Activated CD4-positive, alpha-beta T cell treated with anti-CD3 and anti-CD28 coated beads, Interleukin-2, Interleukin-4, amounts not matched to agents 100 ng/mL and 50 ng/mL, durations not matched to agents 16 hours and 8 hours (primary cell): ENCODE measurements at regions not wholly inside any gene's neighbourhood (a gene's known extent, or its start where the extent isn't known, plus 50 kb on each side); places are given as distances from the start of the nearest gene placed in this dataset.

ENCODE experiments used
- DNase-seq: peaks from one replicate; pipeline ENCODE4 v3.0.0-alpha.2; 2020; ENCODE audit warnings: low spot score

DNA sequence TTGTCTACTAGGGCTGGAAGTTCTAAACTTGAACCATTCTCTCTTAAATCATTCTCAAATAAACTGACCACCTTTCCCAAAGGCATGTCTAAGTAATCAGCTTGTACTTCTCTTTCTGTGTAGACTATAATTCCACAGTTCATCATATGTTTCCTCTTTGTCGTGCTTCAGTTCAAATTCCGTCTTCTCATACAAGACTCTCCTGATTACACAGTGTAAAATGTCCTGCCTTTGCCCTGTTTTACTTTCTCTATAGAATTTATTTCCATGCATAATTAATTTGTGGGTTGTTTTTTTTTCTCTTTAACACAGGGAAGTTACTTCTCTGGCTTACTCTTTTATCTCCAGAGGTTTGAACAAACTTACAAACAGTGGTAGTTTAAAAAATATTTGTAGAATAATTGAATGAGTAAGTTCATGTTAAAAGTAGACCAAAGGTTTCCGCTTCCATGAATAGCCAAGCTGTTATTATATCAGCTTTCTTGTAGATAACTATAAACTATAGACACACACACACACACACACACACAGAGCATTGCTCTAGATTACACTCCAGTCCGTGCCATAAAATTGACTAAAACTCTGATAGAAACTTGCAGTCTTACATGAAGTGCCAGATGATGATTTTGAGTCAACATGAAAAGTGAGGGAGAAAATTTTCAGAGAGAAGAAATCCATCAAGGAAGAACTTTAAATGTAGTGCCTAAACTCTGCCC lies 119.0 kb downstream of the SUCNR1 start:
- no peak for DNase-seq

GRCh38 chr3:151995091-151995490 lies 121.6 kb downstream of the SUCNR1 start:
- DNase-seq, result no peak

- DNase-seq, result no peak
Observed at GRCh38 chr3:151998744-151999143, 125.3 kb downstream of the SUCNR1 start.

GRCh38 chr3:151999936-152000335 lies 126.5 kb downstream of the SUCNR1 start:
- no peak for DNase-seq

DNA sequence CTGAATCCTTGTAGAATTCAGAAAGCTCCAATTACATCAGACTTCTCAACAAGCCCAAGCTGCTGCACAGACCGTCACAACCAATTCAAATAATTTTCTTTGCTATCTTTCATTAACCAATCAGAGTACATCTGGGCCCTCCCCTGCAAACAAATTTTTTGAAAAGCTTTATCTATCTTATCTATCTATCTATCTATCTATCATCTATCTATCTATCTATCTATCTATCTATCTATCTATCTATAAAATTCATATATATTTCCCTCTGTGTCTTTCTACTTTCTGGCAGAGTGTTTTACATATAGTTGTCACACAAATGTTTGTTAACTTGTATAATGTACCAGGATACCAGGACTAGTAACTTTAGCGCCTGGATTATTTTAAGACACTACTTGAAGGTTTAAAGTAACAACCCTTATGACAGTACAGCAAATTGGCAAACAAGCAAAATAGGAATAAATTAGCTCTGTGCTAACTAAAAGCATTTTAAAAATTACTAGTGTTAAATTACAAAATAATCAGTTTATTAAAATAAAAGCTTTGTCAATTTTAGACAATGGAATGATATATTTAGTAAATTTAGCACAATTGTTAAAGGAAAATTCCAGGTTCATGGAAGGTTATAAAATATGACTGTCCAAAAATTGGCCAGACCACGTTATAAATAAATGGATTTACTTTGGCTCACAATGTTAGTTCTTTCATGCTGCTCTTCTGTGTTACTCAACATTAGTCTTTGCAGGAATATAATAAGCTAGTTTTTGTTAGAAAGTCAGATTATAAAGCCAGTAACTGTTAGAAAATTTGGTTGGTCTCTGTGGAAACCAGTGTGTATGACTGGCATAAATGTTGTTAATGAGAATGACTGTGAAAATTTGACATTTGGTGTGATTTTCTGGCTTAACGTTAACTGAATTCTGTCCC lies 138.6 kb downstream of the SUCNR1 start:
- DNase-seq, result no peak

DNA sequence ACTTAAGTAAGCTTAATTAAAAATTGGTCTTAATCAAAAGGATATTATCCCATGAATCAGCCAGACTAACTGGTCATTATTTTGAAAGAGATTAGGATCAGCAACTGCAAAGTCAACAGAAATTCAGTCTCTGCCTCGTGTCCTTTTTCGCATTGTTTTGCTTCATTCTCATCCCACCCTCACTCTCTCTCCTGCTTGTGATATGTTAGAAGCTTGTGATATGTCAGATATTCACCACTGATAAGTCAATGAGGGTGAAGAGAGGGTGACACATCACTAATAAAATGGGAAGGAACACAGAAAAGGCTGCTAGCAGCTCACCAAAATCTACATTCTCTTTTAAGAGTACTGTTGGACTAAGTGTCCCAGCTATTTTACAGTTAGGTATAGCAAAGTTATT lies 146.1 kb downstream of the SUCNR1 start:
- no peak for DNase-seq

DNA sequence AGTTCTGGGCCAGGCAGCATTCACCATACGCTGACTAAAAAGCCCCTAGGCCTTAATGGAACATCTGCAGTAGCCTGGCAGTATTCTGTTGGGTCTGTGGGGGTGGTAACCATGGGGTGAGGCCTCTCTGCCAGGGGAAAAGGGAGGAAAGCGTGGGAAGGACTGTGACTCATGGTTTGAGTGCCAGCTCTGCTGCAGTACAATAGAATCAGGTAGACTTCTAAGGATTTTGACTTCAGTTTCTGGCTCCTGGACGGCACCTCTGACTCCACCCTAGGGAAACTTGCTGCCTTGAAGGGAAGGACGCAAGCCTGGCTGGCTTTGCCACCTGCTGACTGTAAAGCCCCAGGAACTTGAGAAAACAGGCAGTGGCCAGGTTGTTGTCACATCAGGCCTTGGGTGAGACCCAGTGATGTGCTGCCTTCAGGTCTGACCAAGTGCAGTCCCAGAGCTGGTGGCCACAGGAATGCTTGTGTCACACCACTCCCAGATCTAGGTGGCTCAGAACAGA lies 148.6 kb downstream of the SUCNR1 start:
- DNase-seq, result peak; percentile 3

GRCh38 chr3:152026033-152026556 lies 152.7 kb downstream of the SUCNR1 start:
- no peak for DNase-seq

DNA sequence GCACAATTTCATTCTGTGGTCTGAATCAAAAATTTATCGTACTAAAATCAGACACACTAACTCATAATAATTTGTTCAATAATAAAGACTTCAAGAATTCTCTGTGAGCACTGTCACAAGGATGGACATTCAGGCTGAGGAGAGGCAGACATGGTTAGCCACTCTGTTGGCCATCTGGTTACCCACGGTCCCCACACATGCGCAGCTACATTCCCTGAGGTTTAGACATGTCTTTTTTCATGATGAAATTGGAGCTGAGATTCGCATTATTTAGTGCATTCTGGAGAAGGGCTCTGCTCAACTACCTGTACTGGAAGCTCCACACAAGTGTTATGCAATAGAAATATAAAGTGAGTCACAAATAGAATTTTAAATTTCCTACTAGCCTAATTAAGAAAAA lies 156.9 kb downstream of the SUCNR1 start:
- no peak for DNase-seq

DNA sequence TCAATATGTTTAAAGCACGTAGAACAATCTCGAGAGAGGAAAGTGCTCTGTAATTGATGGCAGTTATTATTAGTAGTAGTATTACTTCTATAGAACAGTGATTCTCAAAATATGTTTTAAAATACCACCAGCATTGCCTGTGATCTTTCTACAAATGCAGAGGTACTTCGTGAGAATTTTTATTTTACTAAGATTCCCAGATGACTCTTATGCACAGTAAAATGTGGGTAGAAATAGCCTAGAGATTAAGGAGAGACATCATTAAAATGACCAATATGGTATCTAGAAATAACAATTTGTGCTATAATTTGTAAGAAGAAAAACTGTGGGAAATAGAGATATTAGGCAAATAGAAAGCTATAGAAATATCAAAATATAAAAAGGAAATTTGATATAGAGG lies 157.9 kb downstream of the SUCNR1 start:
- DNase-seq, result no peak

GRCh38 chr3:152037297-152037696 lies 163.9 kb downstream of the SUCNR1 start:
- DNase-seq, result no peak

- DNase-seq, result no peak
Observed at GRCh38 chr3:152037953-152038352, 164.5 kb downstream of the SUCNR1 start.

DNA sequence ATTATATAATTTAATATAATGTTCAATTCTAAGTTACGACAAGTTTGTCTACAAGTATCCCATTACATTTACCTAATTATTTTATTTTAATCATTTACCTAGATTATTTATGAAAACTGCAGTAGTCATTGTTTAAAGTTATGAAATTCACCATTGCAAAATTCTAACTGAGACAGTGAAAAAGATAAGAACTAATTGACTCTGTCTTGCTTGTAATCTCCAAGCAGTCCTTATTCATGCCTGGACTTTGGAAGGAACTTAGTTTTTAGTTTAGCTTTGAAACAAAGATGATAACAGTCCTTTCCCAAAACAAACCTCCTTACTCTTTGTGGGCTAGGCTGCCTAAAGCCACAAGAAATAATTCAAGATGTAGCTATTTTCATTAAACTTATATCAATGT lies 165.0 kb downstream of the SUCNR1 start:
- DNase-seq, result no peak

- no peak for DNase-seq
Observed at GRCh38 chr3:152039887-152040286, 166.4 kb downstream of the SUCNR1 start.

- no peak for DNase-seq
Observed at GRCh38 chr3:152040319-152040718, 166.9 kb downstream of the SUCNR1 start.

DNA sequence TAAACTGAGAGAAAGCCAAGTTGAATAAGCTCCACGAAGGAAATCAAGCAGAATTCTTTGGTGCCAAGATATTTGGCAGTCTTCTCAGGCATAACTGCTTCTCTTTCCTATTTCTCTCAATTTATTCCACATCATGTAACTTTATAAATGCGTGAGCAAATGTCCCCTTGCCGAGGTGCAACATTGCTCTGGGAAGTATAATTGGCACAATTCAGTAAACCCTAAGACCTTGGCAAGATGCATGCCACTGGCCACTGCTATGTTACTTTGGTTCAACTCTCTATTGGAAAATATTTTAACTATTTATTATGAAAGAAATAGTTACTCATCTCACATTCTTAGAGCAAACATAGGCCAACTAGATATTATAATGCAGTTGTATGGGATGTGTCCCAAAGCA lies 170.2 kb downstream of the SUCNR1 start:
- DNase-seq, result no peak

- no peak for DNase-seq
Observed at GRCh38 chr3:152046280-152046679, 172.8 kb downstream of the SUCNR1 start.

DNA sequence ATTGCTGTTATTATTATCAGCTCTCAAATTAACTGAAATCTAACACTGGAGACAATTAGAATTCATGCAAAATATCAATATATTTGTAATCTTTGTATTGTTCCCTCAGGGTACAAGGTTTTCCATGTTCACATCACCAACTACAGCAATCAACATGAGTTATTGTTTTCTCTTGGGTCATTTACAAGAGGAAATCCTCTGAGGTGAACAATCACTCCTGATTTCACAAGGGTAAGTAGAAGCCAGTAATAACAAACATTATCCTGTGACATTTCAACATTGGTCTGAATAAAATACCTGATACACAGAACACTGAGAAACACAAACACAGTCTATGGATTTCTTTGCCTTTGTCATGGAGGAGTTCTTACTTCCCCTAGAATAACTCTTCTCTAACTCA lies 174.0 kb downstream of the SUCNR1 start:
- DNase-seq, result no peak

DNA sequence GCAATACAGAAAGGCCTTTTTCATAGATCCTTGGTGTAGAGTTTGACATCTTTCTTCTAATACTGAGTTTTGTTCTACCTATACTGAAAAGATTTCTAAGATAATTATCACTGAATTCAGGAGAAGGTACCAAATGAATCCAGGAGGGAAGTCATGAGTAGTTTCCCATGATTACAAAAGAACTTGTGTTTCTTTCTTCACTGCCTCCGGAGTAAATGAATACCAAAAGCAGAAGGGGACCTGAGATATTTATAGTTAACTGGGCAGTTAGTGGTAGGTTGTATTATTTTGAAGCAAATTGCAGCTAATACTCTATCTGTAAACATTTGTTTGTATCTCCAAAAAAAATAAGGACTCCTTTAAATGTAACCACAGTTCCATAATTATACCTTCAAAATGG lies 175.4 kb downstream of the SUCNR1 start:
- no peak for DNase-seq

DNA sequence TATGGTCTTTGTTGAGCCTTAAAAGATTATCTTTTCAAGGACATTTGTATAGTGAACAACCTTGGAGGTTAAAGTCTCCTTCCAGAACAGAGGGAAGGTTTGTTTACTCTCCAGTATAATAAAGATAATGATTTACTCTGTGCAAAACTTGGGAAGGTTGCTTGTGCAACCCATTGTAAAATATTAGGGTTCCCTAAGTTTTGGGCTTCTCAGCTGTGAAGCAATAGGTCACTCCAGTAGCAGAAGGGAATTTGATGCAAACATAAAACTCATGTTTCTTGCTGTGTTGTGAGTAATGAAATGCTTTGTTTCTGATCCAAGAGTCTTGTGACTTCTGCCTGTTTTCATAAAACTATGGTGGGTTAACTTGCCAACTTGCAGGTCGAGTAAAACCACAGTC lies 177.5 kb downstream of the SUCNR1 start:
- DNase-seq, result no peak

- DNase-seq, result peak; percentile 5
Observed at GRCh38 chr3:152051501-152052404, 178.3 kb downstream of the SUCNR1 start.

DNA sequence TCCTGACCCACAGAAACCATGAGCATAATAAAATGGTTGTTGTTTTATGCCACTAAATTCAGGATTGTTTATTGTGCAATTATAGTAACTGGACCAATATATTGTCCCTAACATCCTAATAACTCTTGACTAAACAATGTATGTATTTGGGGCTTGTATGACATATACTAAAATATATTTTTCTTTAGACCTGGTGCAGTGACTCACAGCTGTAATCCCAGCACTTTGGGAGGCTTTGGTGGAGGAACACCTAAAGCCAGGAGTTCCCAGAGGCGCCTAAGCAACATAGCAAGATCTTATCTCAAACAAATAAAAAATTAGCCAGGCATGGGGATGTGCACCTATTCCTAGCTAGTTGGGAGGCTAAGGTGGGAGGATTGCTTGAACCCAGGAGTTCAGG lies 180.4 kb downstream of the SUCNR1 start:
- DNase-seq, result no peak
